ENCODE measurements at regions not wholly inside any gene's neighbourhood (a gene's known extent, or its start where the extent isn't known, plus 50 kb on each side); places are given as distances from the start of the nearest gene placed in this dataset.

DNA sequence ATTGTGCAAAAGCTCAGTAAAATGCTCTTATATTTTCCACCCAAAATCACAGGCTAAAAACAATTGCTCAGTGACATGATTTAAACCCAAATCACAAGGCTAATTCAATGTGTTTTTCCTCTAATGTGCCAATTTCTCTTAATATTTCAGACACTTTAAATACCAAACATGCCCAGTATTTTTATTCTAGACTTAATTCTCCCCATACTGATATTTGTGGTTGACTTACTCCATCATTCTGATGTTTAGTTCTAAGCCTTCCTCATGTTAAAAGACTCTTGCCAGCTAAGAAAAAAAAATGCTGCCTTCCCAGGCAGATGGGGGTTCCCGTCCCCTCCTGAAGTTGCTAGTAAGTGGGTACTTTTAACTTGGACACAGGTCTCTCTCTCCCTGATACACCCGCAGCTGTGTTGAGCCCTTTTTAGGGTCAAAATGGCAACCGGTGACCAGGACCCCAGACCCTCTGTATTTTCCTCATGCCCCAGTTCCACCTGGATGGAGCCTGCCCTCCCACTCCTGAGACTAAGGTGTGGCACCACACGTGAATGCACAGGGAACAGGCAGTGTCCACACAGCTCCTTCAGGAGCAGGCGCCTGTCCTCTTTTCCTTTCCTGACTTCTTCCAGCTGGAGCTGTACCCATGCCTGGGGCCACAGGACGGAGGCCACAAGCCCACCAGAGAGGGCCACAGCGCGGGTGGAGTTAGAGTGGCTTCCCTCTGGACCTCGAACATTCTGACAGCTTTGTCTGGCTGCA lies 118.9 kb downstream of the RIPK4 start:
- TF ChIP-seq, protein P1, sequence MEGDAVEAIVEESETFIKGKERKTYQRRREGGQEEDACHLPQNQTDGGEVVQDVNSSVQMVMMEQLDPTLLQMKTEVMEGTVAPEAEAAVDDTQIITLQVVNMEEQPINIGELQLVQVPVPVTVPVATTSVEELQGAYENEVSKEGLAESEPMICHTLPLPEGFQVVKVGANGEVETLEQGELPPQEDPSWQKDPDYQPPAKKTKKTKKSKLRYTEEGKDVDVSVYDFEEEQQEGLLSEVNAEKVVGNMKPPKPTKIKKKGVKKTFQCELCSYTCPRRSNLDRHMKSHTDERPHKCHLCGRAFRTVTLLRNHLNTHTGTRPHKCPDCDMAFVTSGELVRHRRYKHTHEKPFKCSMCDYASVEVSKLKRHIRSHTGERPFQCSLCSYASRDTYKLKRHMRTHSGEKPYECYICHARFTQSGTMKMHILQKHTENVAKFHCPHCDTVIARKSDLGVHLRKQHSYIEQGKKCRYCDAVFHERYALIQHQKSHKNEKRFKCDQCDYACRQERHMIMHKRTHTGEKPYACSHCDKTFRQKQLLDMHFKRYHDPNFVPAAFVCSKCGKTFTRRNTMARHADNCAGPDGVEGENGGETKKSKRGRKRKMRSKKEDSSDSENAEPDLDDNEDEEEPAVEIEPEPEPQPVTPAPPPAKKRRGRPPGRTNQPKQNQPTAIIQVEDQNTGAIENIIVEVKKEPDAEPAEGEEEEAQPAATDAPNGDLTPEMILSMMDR (IDR thresholded peaks at IDR 0.05): no peak
- TF ChIP-seq POLR2A (IDR thresholded peaks at IDR 0.05) (no peak), POLR2AphosphoS5 (IDR thresholded peaks at IDR 0.05) (no peak)
